Left lung (tissue), 4 donors: ENCODE measurements at regions not wholly inside any gene's neighbourhood (a gene's known extent, or its start where the extent isn't known, plus 50 kb on each side); places are given as distances from the start of the nearest gene placed in this dataset.

Experiments
- ATAC-seq: fragments of 200-7000 bp; cut with Tn5 transposase; one replicate; pipeline ENCODE4 v1.9.1; 2020; ENCODE audit warnings: moderate library complexity
- DNase-seq, 4 donors: peaks; one replicate each; pipeline ENCODE4 v3.0.0-alpha.2; 2013 to 2020
- H3K27ac ChIP-seq, 2 donors: fragments of 200-600 bp; sonication (generic) in 1 of 2; one replicate each; pipeline versions ENCODE4 v1.5.0 to v1.8.0; 2020 to 2021
- H3K27me3 ChIP-seq, 2 donors: fragments of 200-600 bp; sonication (generic) in 1 of 2; one replicate each; pipeline versions ENCODE4 v1.5.0 to v1.8.0; 2020 to 2021
- H3K36me3 ChIP-seq, 2 donors: fragments of 200-600 bp; sonication (generic) in 1 of 2; one replicate each; pipeline versions ENCODE4 v1.5.0 to v1.8.0; 2020 to 2021
- H3K4me1 ChIP-seq, 2 donors: fragments of 200-600 bp; one replicate each; pipeline ENCODE4 v1.8.0; 2021
- H3K4me3 ChIP-seq, 2 donors: fragments of 200-600 bp; sonication (generic) in 1 of 2; one replicate each; pipeline versions ENCODE4 v1.5.0 to v1.8.0; 2020 to 2021; ENCODE audit warnings: mild to moderate bottlenecking in 1 of 2
- H3K9me3 ChIP-seq, 2 donors: fragments of 200-600 bp; sonication (generic) in 1 of 2; one replicate each; pipeline versions ENCODE4 v1.5.0 to v1.8.0; 2020 to 2021
- CTCF ChIP-seq, 2 donors: fragments of 200-600 bp; sonication (generic) in 1 of 2; IDR thresholded peaks; one replicate each; pipeline versions ENCODE4 v1.5.0 to v1.8.0; 2021; ENCODE audit warnings: antibody characterized with exemption in 2 of 2
- intact Hi-C, 2 donors: fragments of 100-400 bp; cut with DNase I; formaldehyde crosslinking; loops; one replicate each; pipeline versions ENCODE4 v1.11.2 to v1.14.2; 2022
- donor health status: DM: no; HTN: yes; CAD: no.
- donor health status: DM: no; HTN: no; CAD: no.

GRCh38 chr3:152636651-152637050 is 198.3 kb upstream of the P2RY1 start:
- Histone ChIP-seq H3K36me3 (no peaks in the 10 kb centered on the region), H3K27ac (no peak overlapping the region), H3K27me3 (no peaks in the 10 kb centered on the region), H3K4me3 (no peak overlapping the region), H3K4me1 (no peaks in the 10 kb centered on the region), H3K9me3 (no peaks in the 10 kb centered on the region)
- DNase-seq: no peak
- no peak for ATAC-seq
- no peak for TF ChIP-seq CTCF (IDR thresholded peaks at IDR 0.05)
- intact Hi-C loops: no loop called here

- no peaks in the 10 kb centered on the region for H3K4me1 ChIP-seq
- intact Hi-C loops: no loop called here
- H3K27me3 ChIP-seq: no peaks in the 10 kb centered on the region
- H3K9me3 ChIP-seq: no peaks in the 10 kb centered on the region
- H3K27ac ChIP-seq: no peak overlapping the region
- H3K4me3 ChIP-seq: no peak overlapping the region
- DNase-seq (no peak), ATAC-seq (no peak)
- no peak for TF ChIP-seq CTCF (IDR thresholded peaks at IDR 0.05)
- no peaks in the 10 kb centered on the region for H3K36me3 ChIP-seq
Measured at GRCh38 chr3:152638214-152638613, 196.7 kb upstream of the P2RY1 start.

GRCh38 chr3:152638707-152639450 is 196.1 kb upstream of the P2RY1 start:
- H3K27ac ChIP-seq: no peak overlapping the region
- no peaks in the 10 kb centered on the region for H3K27me3 ChIP-seq
- H3K9me3 ChIP-seq: peaks cover 0 to 3% of the 10 kb centered on the region in 2 donors
- no peak for TF ChIP-seq CTCF (IDR thresholded peaks at IDR 0.05)
- ATAC-seq: peak; percentile 32
- intact Hi-C loops: no loop called here
- no peaks in the 10 kb centered on the region for H3K36me3 ChIP-seq
- peak in 1 of 4 donors; percentile 31 for DNase-seq
- no peaks in the 10 kb centered on the region for H3K4me1 ChIP-seq
- no peak overlapping the region for H3K4me3 ChIP-seq

- no peak overlapping the region for H3K4me3 ChIP-seq
- no peaks in the 10 kb centered on the region for H3K4me1 ChIP-seq
- no peak for TF ChIP-seq CTCF (IDR thresholded peaks at IDR 0.05)
- H3K27me3 ChIP-seq: no peaks in the 10 kb centered on the region
- peaks cover 0 to 8% of the 10 kb centered on the region in 2 donors for H3K9me3 ChIP-seq
- DNase-seq: no peak
- no peak overlapping the region for H3K27ac ChIP-seq
- intact Hi-C loops: no loop called here
- no peaks in the 10 kb centered on the region for H3K36me3 ChIP-seq
- ATAC-seq: no peak
Measured at GRCh38 chr3:152641198-152641597, 193.7 kb upstream of the P2RY1 start.

GRCh38 chr3:152642658-152643057 is 192.3 kb upstream of the P2RY1 start:
- ATAC-seq (no peak), DNase-seq (no peak)
- H3K27me3 ChIP-seq: no peaks in the 10 kb centered on the region
- H3K4me1 ChIP-seq: no peaks in the 10 kb centered on the region
- H3K4me3 ChIP-seq: no peak overlapping the region
- no peak overlapping the region for H3K27ac ChIP-seq
- intact Hi-C loops: no loop called here
- no peaks in the 10 kb centered on the region for H3K36me3 ChIP-seq
- peaks cover 0 to 8% of the 10 kb centered on the region in 2 donors for H3K9me3 ChIP-seq
- no peak for TF ChIP-seq CTCF (IDR thresholded peaks at IDR 0.05)
